Endothelial cell of umbilical vein (primary cell): ENCODE measurements at regions not wholly inside any gene's neighbourhood (a gene's known extent, or its start where the extent isn't known, plus 50 kb on each side); places are given as distances from the start of the nearest gene placed in this dataset.

Source experiments
- BruUV-seq: library from RNA; stranded (reverse); fragments of 400-500 nt; replicated peaks from 2 replicates; lab custom pipeline; 2021; lab: Mats Ljungman, UMichigan
- CTCF ChIA-PET: fragments of 300-600, 350-600 bp; sonication (Branson Sonifier 250); formaldehyde crosslinking; loops from one replicate; lab custom pipeline; 2021; ENCODE audit warnings: antibody characterized with exemption, inconsistent platforms; lab: Charles Lee
- POLR2A ChIA-PET: fragments of 300-600, 350-600 bp; sonication (Branson Sonifier 250); formaldehyde crosslinking; loops from one replicate; lab custom pipeline; 2021; ENCODE audit warnings: antibody characterized with exemption, inconsistent platforms; lab: Charles Lee
- DNase-seq: peaks from one replicate; pipeline ENCODE4 v3.0.0-alpha.2; 2011; ENCODE audit warnings: low read depth, low spot score
- FAIRE-seq: peaks from 2 replicates; lab custom pipeline; 2011; peaks lifted over from hg19 to GRCh38; lab: Jason Lieb, UNC
- H2AFZ ChIP-seq: 2 replicates; pipeline ENCODE4 v1.6.0; 2012; ENCODE audit warnings: low read depth, low read length, control low read depth, inconsistent platforms
- H3K27ac ChIP-seq: 2 replicates; pipeline ENCODE4 v1.5.1; 2011; ENCODE audit warnings: low read depth, mild to moderate bottlenecking, control low read depth, low read length, moderate library complexity; ENCODE audit not compliant: insufficient read depth
- H3K27me3 ChIP-seq, 2 experiments: 2 replicates each; pipeline versions ENCODE4 v1.6.0 to v1.6.1; 2011; ENCODE audit warnings: low read length in 2 of 2, mixed read lengths in 1 of 2; ENCODE audit not compliant: control insufficient read depth in 2 of 2, insufficient read depth in 2 of 2
- H3K36me3 ChIP-seq, 2 experiments: 2 replicates in 1 of 2; 3 replicates in 1 of 2; pipeline ENCODE4 v1.5.1; 2011; ENCODE audit warnings: low read length in 2 of 2, mild to moderate bottlenecking in 1 of 2, moderate library complexity in 1 of 2; ENCODE audit not compliant: control insufficient read depth in 2 of 2, insufficient read depth in 2 of 2; ENCODE audit errors: extremely low read depth in 1 of 2
- H3K4me1 ChIP-seq: 3 replicates; pipeline ENCODE4 v1.5.1; 2011; ENCODE audit warnings: mild to moderate bottlenecking, low read length; ENCODE audit not compliant: control insufficient read depth, insufficient read depth; ENCODE audit errors: extremely low read depth
- H3K4me2 ChIP-seq: 2 replicates; pipeline ENCODE4 v1.6.1; 2011; ENCODE audit warnings: low read length, control low read depth, mixed read lengths; ENCODE audit not compliant: insufficient read depth
- H3K4me3 ChIP-seq, 3 experiments: fragments of 200-600 bp in 1 of 3; sonication (generic), shearing (Covaris generic) in 1 of 3; replicated peaks in 1 of 3; 2 replicates each; pipeline ENCODE4 v1.5.1; 2011 to 2016; ENCODE audit warnings: control low read depth in 3 of 3, low read length in 3 of 3, mild to moderate bottlenecking in 2 of 3, inconsistent platforms in 1 of 3, low read depth in 1 of 3, moderate library complexity in 1 of 3; ENCODE audit not compliant: insufficient read depth in 1 of 3
- H3K79me2 ChIP-seq: 2 replicates; pipeline ENCODE4 v1.6.0; 2012; ENCODE audit warnings: low read length, inconsistent platforms; ENCODE audit not compliant: control insufficient read depth, insufficient read depth
- H3K9ac ChIP-seq: replicated peaks from 2 replicates; pipeline ENCODE3; 2011; ENCODE audit warnings: low read length, control low read depth; ENCODE audit not compliant: insufficient read depth; ENCODE audit errors: extremely low read depth
- H3K9me1 ChIP-seq: replicated peaks from 3 replicates; pipeline ENCODE4 v1.6.0; 2011; ENCODE audit warnings: mild to moderate bottlenecking, low read length; ENCODE audit not compliant: control insufficient read depth, insufficient read depth; ENCODE audit errors: extremely low read depth
- H3K9me3 ChIP-seq: replicated peaks from 2 replicates; pipeline ENCODE4 v1.5.1; 2012; ENCODE audit warnings: low read length, inconsistent platforms; ENCODE audit not compliant: control insufficient read depth, insufficient read depth
- H4K20me1 ChIP-seq: replicated peaks from 2 replicates; pipeline ENCODE3; 2011; ENCODE audit warnings: mild to moderate bottlenecking, low read length; ENCODE audit not compliant: control insufficient read depth, insufficient read depth; ENCODE audit errors: extremely low read depth
- FOS ChIP-seq: IDR thresholded peaks from 2 replicates; pipeline ENCODE4 v1.6.1; 2011; ENCODE audit warnings: mild to moderate bottlenecking, low read length, moderate library complexity, borderline replicate concordance; ENCODE audit not compliant: insufficient read depth
- GATA2 ChIP-seq: IDR thresholded peaks from 2 replicates; pipeline ENCODE4 v1.7.0; 2011; ENCODE audit warnings: low read depth, mild to moderate bottlenecking, moderate library complexity, mixed read lengths, low read length; ENCODE audit not compliant: insufficient read length, insufficient read depth
- MYC ChIP-seq: IDR thresholded peaks from one replicate; pipeline ENCODE4 v1.6.1; 2011; ENCODE audit warnings: mild to moderate bottlenecking, low read depth, low read length
- POLR2A ChIP-seq: IDR thresholded peaks from 2 replicates; pipeline ENCODE4 v1.6.1; 2012; ENCODE audit warnings: low read depth, mild to moderate bottlenecking, control low read depth, low read length
- dilution Hi-C: fragments of 300-500 bp; cut with MboI; formaldehyde crosslinking; loops from one replicate; pipeline ENCODE4 v1.15.0; 2019; ENCODE audit warnings: low sequenced_read_pairs; ENCODE audit not compliant: extremely low pct_ligation_motif_present
- intact Hi-C: fragments of 100-400 bp; cut with micrococcal nuclease; formaldehyde crosslinking; loops from one replicate; pipeline ENCODE4 v1.10.0; 2022
- TF ChIP-seq, protein P1 (sequence below), 2 donors: IDR thresholded peaks; 1 replicate in 1 of 2; 2 replicates in 1 of 2; pipeline ENCODE4 v1.5.1; 2011; ENCODE audit warnings: low read length in 2 of 2, mild to moderate bottlenecking in 2 of 2, moderate library complexity in 2 of 2, control low read depth in 1 of 2, inconsistent platforms in 1 of 2, low read depth in 1 of 2; ENCODE audit not compliant: insufficient read depth in 1 of 2; ENCODE audit errors: extremely low read depth in 1 of 2

DNA sequence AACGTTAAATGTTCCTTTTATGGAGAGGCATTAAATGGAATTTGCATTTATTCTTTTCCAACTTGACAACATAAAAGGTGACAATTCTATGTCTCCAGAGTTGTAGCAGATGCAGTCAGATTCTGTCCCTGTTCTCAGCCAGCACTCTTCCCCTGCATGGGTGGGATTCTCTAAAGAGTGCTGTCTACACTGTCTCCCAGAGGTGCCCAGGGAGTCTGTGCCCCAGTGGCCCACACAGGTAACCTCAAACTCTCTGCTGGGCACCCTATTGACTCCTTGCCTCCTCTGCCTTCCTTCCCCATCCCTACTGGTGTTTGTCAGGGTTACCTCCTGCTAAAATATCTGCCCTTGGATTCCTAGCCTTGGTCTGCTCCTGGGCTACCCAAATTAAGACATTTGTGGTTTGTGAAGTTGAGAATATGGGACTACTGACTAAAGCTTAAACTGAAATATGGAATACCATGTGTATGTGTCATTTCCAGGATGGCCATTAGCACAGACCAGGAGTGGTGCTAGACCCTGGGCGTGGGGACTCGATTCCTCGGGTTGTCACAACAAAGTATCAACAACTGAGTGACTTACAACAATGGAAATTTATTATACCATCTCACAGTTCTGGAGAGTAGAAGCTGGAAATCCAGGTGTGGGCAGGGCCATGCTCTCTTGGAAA is 284.7 kb downstream of the CDH26 start:
- Histone ChIP-seq H2AFZ (no peak overlapping the region), H3K9me1 (no peaks in the 10 kb centered on the region), H3K79me2 (no peaks in the 10 kb centered on the region), H3K4me1 (no peaks in the 10 kb centered on the region), H3K27me3 (no peaks in the 10 kb centered on the region), H3K27ac (no peak overlapping the region), H3K9me3 (no peaks in the 10 kb centered on the region), H3K4me2 (no peak overlapping the region), H3K9ac (no peak overlapping the region), H3K36me3 (no peaks in the 10 kb centered on the region), H3K4me3 (no peak overlapping the region), H4K20me1 (no peaks in the 10 kb centered on the region)
- DNase-seq (no peak), FAIRE-seq (no peak)
- ChIA-PET POLR2A (no interaction called here), CTCF (no interaction called here)
- TF ChIP-seq POLR2A (no peak), MYC (no peak), GATA2 (no peak)
- dilution Hi-C loops (no loop called here), intact Hi-C loops (no loop called here)
- BruUV-seq = no TSS peak

DNA sequence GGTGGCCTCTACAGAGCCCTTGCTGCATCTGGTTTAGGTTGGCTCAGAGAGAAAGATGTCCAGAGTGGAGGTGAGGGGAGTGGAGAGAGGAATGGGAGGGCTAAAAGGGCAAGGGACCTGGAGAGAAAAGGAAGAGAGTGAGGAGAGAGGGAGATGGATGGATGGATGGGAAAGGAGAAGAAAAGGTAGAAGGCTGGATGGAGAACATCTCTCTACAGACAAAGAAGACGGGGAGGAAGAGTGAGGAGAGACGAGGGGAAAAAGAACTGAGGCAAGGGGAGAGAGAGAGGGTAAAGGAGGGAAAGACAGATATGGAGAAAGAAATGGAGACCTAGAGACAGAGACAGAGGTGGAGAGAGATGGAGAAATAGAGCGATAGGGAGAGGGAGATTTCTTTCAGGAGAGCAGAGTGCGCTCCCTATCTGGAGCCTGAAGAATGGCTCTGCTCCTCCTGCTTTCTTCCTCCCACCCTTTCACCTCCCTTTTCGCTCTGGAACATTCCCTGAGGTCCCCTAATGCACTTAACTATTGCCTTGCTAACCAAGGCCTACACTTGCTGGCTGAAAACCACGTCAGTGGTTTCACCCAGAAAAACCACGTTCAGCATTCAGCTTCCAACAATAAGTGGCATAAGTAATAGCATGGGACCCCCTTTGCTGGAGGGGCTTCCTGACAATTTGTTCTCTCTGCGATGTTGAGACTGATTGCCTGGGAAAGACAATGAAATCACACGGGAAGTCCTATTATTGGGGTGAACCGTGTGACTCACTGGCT is 286.3 kb downstream of the CDH26 start:
- intact Hi-C loops = no loop called here
- dilution Hi-C loops = no loop called here

More for the DNA sequence above, 286.3 kb downstream of the CDH26 start:
- BruUV-seq = no TSS peak
- no peak for TF ChIP-seq FOS
- TF ChIP-seq, protein P1, sequence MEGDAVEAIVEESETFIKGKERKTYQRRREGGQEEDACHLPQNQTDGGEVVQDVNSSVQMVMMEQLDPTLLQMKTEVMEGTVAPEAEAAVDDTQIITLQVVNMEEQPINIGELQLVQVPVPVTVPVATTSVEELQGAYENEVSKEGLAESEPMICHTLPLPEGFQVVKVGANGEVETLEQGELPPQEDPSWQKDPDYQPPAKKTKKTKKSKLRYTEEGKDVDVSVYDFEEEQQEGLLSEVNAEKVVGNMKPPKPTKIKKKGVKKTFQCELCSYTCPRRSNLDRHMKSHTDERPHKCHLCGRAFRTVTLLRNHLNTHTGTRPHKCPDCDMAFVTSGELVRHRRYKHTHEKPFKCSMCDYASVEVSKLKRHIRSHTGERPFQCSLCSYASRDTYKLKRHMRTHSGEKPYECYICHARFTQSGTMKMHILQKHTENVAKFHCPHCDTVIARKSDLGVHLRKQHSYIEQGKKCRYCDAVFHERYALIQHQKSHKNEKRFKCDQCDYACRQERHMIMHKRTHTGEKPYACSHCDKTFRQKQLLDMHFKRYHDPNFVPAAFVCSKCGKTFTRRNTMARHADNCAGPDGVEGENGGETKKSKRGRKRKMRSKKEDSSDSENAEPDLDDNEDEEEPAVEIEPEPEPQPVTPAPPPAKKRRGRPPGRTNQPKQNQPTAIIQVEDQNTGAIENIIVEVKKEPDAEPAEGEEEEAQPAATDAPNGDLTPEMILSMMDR (IDR thresholded peaks at IDR 0.05; ENCODE audit: extremely low read depth in 1 of 2, insufficient read depth in 1 of 2, low read depth in 1 of 2, low read length in 2 of 2) = no peak
- no peak overlapping the region for H3K4me3 ChIP-seq
- no peaks in the 10 kb centered on the region for H3K9me3 ChIP-seq
- no peak overlapping the region for H3K9ac ChIP-seq
- H4K20me1 ChIP-seq = no peaks in the 10 kb centered on the region
- no peaks in the 10 kb centered on the region for H3K27me3 ChIP-seq
- no peaks in the 10 kb centered on the region for H3K9me1 ChIP-seq
- DNase-seq (no peak), FAIRE-seq (no peak)
- H3K4me2 ChIP-seq = no peak overlapping the region
- no peak overlapping the region for H3K27ac ChIP-seq
- H2AFZ ChIP-seq = no peak overlapping the region
- ChIA-PET POLR2A (no interaction called here), CTCF (no interaction called here)
- H3K79me2 ChIP-seq = no peaks in the 10 kb centered on the region
- no peaks in the 10 kb centered on the region for H3K36me3 ChIP-seq
- H3K4me1 ChIP-seq = no peaks in the 10 kb centered on the region
